Keratinocyte (primary cell): ENCODE measurements at regions not wholly inside any gene's neighbourhood (a gene's known extent, or its start where the extent isn't known, plus 50 kb on each side); places are given as distances from the start of the nearest gene placed in this dataset.

Experiments used
- CTCF ChIP-seq, 3 experiments: IDR thresholded peaks in 1 of 3; conservative IDR thresholded peaks in 1 of 3; optimal IDR thresholded peaks in 1 of 3; 2 replicates in 2 of 3; 3 replicates in 1 of 3; pipeline versions ENCODE3 to v1.5.1; 2011; ENCODE audit warnings: low read length in 3 of 3, mild to moderate bottlenecking in 3 of 3, moderate library complexity in 2 of 3, control low read depth in 1 of 3, inconsistent platforms in 1 of 3; ENCODE audit not compliant: insufficient read depth in 2 of 3; ENCODE audit errors: extremely low read depth in 1 of 3
- EZH2 ChIP-seq: IDR thresholded peaks from one replicate; pipeline ENCODE4 v1.6.1; 2012; ENCODE audit warnings: inconsistent platforms, mild to moderate bottlenecking, low read length, moderate library complexity

- no peak for TF ChIP-seq CTCF (optimal IDR thresholded peaks at IDR 0.05 in 1 of 3, IDR thresholded peaks at IDR 0.05 in 1 of 3, conservative IDR thresholded peaks at IDR 0.05 in 1 of 3; ENCODE audit: extremely low read depth in 1 of 3, insufficient read depth in 2 of 3, low read length in 3 of 3)
- no peak for TF ChIP-seq EZH2
Measured at GRCh38 chr13:85626603-85627002, 172.6 kb downstream of the SLITRK6 start.
